Muscle of leg (tissue), 3 donors: ENCODE measurements at regions not wholly inside any gene's neighbourhood (a gene's known extent, or its start where the extent isn't known, plus 50 kb on each side); places are given as distances from the start of the nearest gene placed in this dataset.

Experiments used
- DNase-seq: peaks from one replicate; pipeline ENCODE4 v3.0.0; 2013
- H3K27ac ChIP-seq: one replicate; pipeline ENCODE4 v1.5.1; 2013; ENCODE audit warnings: mild to moderate bottlenecking, low read length, control low read depth
- H3K27me3 ChIP-seq: one replicate; pipeline ENCODE4 v1.6.1; 2013; ENCODE audit warnings: low read length; ENCODE audit not compliant: control insufficient read depth, insufficient read depth
- H3K36me3 ChIP-seq: one replicate; pipeline ENCODE4 v1.6.1; 2013; ENCODE audit warnings: low read length; ENCODE audit not compliant: control insufficient read depth, insufficient read depth
- H3K4me1 ChIP-seq: one replicate; pipeline ENCODE4 v1.6.1; 2013; ENCODE audit warnings: low read length; ENCODE audit not compliant: control insufficient read depth, insufficient read depth
- H3K4me3 ChIP-seq: one replicate; pipeline ENCODE4 v1.5.1; 2013; ENCODE audit warnings: low read length, control low read depth
- H3K9me3 ChIP-seq: replicated peaks from 2 replicates; pipeline ENCODE4 v1.6.1; 2013; ENCODE audit warnings: low read depth, low read length; ENCODE audit not compliant: control insufficient read depth
- WGBS: methylation state at CpG from one replicate; pipeline ENCODE4 v1.1.5; 2013; ENCODE audit warnings: missing lambda C conversion rate; ENCODE audit not compliant: insufficient coverage; 5-methylcytosine and 5-hydroxymethylcytosine counted together

- no peak for DNase-seq
- H3K27me3 ChIP-seq = peaks cover 30% of the 10 kb centered on the region
These were observed 178.0 kb downstream of the PHETA1 start for GRCh38 chr12:111190741-111191526.

GRCh38 chr12:111189792-111190191 lies 179.1 kb downstream of the PHETA1 start:
- Histone ChIP-seq H3K9me3 (peaks cover 4% of the 10 kb centered on the region), H3K27me3 (peaks cover 24% of the 10 kb centered on the region), H3K27ac (no peak overlapping the region), H3K4me3 (no peak overlapping the region), H3K36me3 (no peaks in the 10 kb centered on the region), H3K4me1 (no peaks in the 10 kb centered on the region)
- DNase-seq = no peak
- no CpG with 5 or more reads among the region's 3 CpGs for WGBS

More at GRCh38 chr12:111190741-111191526, 178.0 kb downstream of the PHETA1 start:
- H3K27ac ChIP-seq = no peak overlapping the region
- WGBS = 86% methylated on average over 12 of the region's 15 CpGs
- no peaks in the 10 kb centered on the region for H3K36me3 ChIP-seq
- peaks cover 4% of the 10 kb centered on the region for H3K9me3 ChIP-seq
- no peak overlapping the region for H3K4me3 ChIP-seq
- no peaks in the 10 kb centered on the region for H3K4me1 ChIP-seq

- Histone ChIP-seq H3K27ac (no peak overlapping the region), H3K9me3 (peaks cover 4% of the 10 kb centered on the region), H3K4me3 (no peak overlapping the region), H3K36me3 (no peaks in the 10 kb centered on the region), H3K4me1 (no peaks in the 10 kb centered on the region), H3K27me3 (peaks cover 20% of the 10 kb centered on the region)
- 84% methylated on average over 8 of the region's 8 CpGs for WGBS
- no peak for DNase-seq
These were observed 180.5 kb downstream of the PHETA1 start for GRCh38 chr12:111188436-111188835.

- 60% methylated on average over 15 of the region's 17 CpGs for WGBS
- H3K9me3 ChIP-seq = peaks cover 4% of the 10 kb centered on the region
- H3K36me3 ChIP-seq = no peaks in the 10 kb centered on the region
- H3K27me3 ChIP-seq = peaks cover 34% of the 10 kb centered on the region
- no peak overlapping the region for H3K27ac ChIP-seq
- no peak for DNase-seq
- H3K4me1 ChIP-seq = peaks cover 18% of the 10 kb centered on the region
- H3K4me3 ChIP-seq = no peak overlapping the region
These were observed 182.5 kb downstream of the PHETA1 start for GRCh38 chr12:111186347-111186746.

- DNase-seq = no peak
- Histone ChIP-seq H3K27ac (no peak overlapping the region), H3K27me3 (peaks cover 38% of the 10 kb centered on the region), H3K4me1 (peaks cover 23% of the 10 kb centered on the region), H3K36me3 (no peaks in the 10 kb centered on the region), H3K9me3 (peaks cover 4% of the 10 kb centered on the region), H3K4me3 (no peak overlapping the region)
- 70% methylated on average over 6 of the region's 6 CpGs for WGBS
These were observed 183.0 kb downstream of the PHETA1 start for GRCh38 chr12:111185889-111186227.

- Histone ChIP-seq H3K36me3 (no peaks in the 10 kb centered on the region), H3K4me3 (no peak overlapping the region), H3K9me3 (peaks cover 4% of the 10 kb centered on the region), H3K4me1 (peaks cover 28% of the 10 kb centered on the region), H3K27ac (no peak overlapping the region), H3K27me3 (peaks cover 35% of the 10 kb centered on the region)
- no peak for DNase-seq
- WGBS = 58% methylated on average over 12 of the region's 13 CpGs
These were observed 183.5 kb downstream of the PHETA1 start for GRCh38 chr12:111185206-111185888.

- Histone ChIP-seq H3K36me3 (no peaks in the 10 kb centered on the region), H3K4me1 (peaks cover 35% of the 10 kb centered on the region), H3K27me3 (peaks cover 35% of the 10 kb centered on the region), H3K27ac (no peak overlapping the region), H3K4me3 (no peak overlapping the region), H3K9me3 (no peaks in the 10 kb centered on the region)
- WGBS = no CpG with 5 or more reads among the region's 1 CpG
- DNase-seq = no peak
These were observed 184.7 kb downstream of the PHETA1 start for GRCh38 chr12:111184161-111184560.

GRCh38 chr12:111183094-111183493 lies 185.8 kb downstream of the PHETA1 start:
- H3K4me3 ChIP-seq = no peak overlapping the region
- 83% methylated on average over 1 of the region's 2 CpGs for WGBS
- no peaks in the 10 kb centered on the region for H3K9me3 ChIP-seq
- H3K27me3 ChIP-seq = peaks cover 41% of the 10 kb centered on the region
- H3K27ac ChIP-seq = no peak overlapping the region
- H3K36me3 ChIP-seq = no peaks in the 10 kb centered on the region
- DNase-seq = no peak
- H3K4me1 ChIP-seq = peaks cover 42% of the 10 kb centered on the region

GRCh38 chr12:111182382-111182781 lies 186.5 kb downstream of the PHETA1 start:
- DNase-seq = peak; percentile 53
- no peaks in the 10 kb centered on the region for H3K9me3 ChIP-seq
- peaks cover 42% of the 10 kb centered on the region for H3K4me1 ChIP-seq
- no peak overlapping the region for H3K4me3 ChIP-seq
- WGBS = 44% methylated on average over 16 of the region's 16 CpGs
- H3K27me3 ChIP-seq = peaks cover 43% of the 10 kb centered on the region
- no peaks in the 10 kb centered on the region for H3K36me3 ChIP-seq
- no peak overlapping the region for H3K27ac ChIP-seq

- H3K9me3 ChIP-seq = no peaks in the 10 kb centered on the region
- no peak overlapping the region for H3K4me3 ChIP-seq
- H3K4me1 ChIP-seq = peaks cover 42% of the 10 kb centered on the region
- peaks cover 54% of the 10 kb centered on the region for H3K27me3 ChIP-seq
- DNase-seq = peak; percentile 89
- peak overlapping the region; percentile 7 for H3K27ac ChIP-seq
- H3K36me3 ChIP-seq = no peaks in the 10 kb centered on the region
- 8% methylated on average over 8 of the region's 18 CpGs for WGBS
These were observed 187.7 kb downstream of the PHETA1 start for GRCh38 chr12:111181143-111181726.
